Stimulated activated CD4-positive, alpha-beta T cell treated with anti-CD3 and anti-CD28 coated beads, TNF-alpha, amount 100 ng/mL, for 4 hours (primary cell): ENCODE measurements at regions not wholly inside any gene's neighbourhood (a gene's known extent, or its start where the extent isn't known, plus 50 kb on each side); places are given as distances from the start of the nearest gene placed in this dataset.
"Not testable (repeated sequence)": the region's sequence is repeated elsewhere in the genome, so short reads cannot be mapped to it uniquely, and the experiment has no call there.

Source experiments
- DNase-seq, 3 experiments: peaks; one replicate each; pipeline ENCODE4 v3.0.0-alpha.2; 2020; ENCODE audit warnings: low read depth in 3 of 3

DNA sequence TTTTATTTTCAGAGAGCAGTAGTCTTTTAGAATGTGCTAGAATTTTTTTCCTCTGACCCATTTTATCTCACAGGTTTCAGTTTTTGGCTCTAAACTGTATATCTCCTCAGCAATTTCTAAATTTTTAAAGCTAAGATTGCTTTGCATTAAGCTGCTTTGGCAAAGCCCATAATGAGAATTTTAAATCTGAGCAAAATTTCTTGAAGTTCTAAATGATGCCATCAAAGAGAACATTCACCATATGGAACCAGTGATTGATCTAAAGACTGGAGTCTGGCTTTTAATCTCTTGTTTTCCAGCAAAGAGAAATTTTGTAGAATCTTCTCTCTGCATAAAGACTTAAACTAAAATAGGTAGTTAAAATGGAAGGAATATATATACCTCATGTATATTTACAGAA, 313.6 kb downstream of the TBC1D32 start:
- DNase-seq, result no peak

DNA sequence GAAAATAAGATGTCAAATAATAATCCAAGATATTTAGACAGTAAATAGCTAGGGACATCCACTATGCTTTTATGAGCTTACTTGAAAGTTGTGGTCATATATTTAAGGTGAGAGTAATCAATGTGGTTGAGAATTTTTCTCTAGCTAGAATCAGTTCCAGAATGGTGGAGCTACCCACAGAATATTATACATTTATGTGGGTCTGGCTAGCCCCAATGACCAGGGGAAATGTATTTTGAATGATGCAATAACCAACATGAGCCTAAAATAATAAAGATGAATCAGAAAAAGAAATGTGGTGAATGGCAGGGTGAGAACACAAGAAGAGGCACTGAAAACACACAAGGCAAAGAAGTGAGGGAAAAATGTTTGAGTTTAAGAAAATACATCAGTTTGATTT, 325.7 kb downstream of the TBC1D32 start:
- no peak for DNase-seq

DNA sequence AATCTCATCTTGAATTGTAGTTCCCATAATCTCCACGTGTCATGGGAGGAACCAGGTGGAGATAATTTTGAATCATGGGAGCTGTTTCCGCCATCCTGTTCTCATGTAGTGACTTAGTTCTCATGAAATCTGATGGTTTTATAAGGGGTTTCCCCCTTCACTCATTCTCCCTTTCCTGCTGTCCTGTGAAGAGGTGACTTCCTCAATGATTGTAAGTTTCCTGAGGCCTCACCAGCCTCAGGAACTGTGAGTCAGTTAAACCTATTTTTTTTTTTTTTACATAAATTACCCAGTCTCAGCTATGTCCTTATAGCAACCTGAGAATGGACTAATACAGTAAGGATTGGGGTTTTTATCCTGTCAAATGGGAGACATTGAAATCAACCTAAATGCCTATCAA, 328.3 kb downstream of the TBC1D32 start:
- no peak for DNase-seq

DNA sequence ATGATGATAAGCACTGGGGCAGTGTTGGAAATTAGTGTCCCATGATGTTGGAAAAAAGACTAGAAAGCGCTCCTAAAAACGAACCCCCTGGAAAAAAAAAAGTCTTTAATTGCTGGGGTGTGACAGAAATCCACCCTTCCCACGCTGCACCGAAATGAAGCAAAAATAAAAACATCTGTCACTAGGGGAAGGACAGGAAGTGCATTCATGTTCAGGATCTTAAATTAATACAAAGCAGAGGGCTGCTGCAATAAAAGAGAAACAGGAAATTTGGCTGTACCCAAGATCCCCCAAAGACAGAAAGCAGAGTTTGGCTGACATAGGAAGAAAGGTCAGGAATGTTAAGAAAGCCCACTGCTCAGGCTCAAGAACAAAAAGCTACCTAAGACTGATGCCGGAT, 333.9 kb downstream of the TBC1D32 start:
- no peak for DNase-seq

DNA sequence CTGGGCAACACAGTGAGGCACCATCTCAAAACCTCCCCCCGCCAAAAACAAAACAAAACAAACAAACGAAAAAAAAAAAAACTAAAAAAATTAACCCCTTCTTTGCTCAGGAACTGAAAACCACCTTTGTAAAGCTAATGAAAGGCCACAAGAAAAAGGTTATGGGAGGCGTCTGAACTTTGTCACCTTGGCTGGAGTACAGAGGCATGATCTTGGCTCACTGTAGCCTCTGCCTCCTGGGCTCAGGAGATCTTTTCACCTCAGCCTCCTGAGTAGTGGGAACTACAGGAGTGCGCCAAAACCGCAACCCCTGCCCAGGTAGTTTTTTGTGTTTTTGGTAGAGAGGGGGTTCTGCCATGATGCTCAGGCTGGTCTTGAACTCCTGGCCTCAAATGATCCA, 337.9 kb downstream of the TBC1D32 start:
- no peak for DNase-seq

DNA sequence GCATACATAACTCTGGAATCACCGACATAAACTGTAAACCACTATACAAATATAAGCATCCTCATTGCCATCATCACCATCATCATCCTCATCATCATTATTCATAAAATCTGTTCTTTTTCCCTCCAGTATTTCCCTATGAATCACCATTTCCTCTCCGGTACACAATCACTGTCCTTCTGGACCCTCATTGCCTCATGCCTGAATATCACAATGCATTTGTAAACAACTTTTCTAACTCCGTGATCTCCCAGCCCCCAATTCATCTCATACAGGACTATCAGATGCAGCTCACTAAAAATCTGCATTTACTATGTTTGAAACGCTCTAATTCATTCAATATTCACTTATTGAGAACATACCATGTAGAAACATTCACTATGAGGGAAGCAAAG, 339.7 kb downstream of the TBC1D32 start:
- no peak for DNase-seq

DNA sequence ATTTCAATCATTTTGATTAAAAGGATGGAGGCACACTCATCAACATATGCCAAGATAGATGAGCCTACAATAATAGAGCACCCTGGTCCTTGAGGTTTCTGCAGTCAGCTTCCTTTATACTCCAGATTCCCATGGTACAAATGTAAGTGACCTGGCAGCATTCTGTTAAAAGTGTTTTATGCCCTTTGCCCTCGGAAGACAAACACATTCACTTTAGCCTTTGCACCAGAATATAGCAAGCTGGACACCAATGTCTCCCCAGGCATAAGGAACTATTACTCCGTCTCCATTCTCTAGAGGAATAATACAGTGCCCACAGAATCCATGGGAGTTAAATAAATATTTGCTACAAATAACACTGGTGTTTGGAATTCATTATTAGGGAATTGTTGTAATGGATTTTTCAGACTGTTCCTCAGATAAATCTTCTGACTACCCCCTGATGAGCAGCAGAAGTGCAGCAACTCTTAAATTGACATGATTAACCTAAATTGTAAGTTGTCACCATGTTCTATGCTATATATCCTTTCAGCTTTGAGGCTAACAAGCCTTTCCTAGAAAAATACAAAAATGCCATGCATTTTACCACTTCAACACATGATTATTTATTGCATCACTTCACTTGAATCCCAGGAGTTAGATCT, 340.2 kb downstream of the TBC1D32 start:
- DNase-seq, result no peak

DNA sequence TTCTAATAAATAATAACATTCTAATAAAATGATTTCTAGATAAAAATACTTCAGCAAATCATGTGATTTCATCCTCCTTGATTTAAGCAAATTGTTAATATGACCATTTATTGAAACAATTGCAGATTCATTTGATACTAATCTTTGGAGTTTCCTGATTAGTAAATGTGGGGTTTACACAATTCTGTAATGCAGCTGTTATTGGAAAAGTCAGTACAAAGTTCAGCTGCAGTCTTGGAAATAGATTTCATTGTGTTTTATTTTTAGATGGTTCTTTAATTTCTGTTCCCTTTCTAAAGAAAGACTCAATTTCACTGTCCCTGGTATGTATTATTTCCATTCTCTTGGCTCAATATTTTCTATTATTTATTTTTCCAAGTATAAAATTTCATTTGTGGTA, 342.0 kb downstream of the TBC1D32 start:
- no peak for DNase-seq

DNA sequence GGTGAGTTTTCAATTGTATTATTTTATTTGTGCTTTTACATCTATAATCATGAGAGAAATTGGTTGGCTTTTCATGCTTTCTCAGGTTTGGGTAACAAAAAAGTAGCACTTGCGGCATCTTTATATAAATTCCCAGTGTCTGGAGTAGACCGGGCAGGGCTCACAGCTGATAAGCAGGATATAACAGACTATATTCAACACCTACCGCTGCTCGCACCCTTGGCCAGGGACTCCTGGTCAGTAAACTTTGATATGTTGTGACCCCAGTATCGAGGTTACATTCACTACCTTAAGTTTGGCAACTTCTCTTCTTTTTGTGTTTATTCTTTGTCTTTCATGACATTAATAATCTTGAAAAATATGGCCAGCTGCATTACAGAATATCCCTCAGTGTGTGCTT, 343.4 kb downstream of the TBC1D32 start:
- no peak for DNase-seq

DNA sequence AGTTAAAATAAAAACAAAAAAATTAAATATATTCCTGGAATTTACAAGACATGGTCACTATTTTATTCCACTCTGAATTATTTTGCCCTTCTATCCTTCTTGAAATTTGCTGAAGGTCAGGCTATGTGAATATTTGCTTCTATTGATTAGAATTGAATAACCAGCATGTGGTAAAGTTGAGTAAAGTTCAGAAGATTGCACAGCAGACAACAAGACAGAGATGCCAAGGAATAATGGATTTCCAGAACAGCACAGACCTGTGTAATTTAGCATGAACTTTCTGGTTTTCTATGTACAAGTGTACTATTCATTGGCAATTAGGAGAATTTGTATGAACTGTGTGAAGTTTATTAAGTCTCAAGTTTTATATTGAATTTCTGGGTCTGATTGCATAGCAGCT, 352.4 kb downstream of the TBC1D32 start:
- DNase-seq, result no peak

DNA sequence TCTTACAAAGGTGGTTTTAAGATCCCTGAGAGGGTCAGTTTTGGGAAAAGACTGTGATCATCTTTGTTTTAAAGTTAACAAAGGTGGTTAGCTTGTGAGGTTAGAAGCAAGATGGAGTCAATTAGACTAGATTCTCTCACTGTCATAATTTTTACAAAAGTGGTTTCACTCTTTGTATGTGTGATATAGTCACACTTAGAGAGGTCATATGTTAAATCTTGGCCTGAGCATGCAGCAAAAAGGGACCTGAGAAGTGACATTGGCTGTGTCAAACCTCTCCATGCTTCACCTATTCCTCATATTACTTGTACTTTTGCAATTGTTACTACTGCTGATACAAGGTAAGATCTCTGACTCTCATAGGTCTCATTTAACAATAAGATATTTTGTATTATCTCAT, 368.0 kb downstream of the TBC1D32 start:
- DNase-seq, result no peak

DNA sequence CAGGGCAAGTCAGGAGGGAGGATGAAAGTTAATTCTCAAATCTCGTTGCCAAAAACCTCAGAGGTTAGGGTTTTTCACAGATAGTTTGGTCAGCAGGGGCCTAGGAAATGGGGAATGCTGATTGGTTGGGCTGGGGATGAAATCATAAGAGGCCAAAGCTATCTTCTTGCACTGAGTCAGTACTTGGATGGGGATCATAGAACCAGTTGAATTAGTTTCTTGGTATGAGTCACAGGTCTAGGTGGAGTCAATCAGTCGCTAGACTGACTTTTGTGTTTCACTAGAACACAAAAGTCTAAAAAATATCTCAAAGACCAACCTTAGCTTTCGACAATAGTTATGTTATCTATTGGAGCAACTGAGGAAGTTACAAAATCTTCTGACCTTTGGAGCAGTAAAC, 368.5 kb downstream of the TBC1D32 start:
- DNase-seq, result no peak

DNA sequence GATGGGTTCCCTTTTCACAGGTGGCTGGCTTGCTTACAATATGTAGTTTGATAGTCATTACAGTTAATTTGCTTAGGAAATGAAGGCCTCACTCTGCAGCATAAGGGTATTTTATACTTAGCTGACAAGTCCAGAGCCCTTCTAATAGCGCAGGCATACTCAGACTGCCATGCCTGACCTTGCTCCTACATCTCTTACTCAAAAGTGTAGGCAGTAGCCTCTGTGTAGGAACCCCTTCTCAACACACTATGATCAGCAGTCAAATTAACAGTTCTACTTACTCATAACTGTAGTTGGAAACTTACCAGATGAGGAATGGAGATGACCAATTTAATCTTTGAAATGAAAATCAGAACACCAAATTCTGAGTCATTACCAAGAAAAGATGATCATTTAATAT, 373.5 kb downstream of the TBC1D32 start:
- DNase-seq, result no peak

DNA sequence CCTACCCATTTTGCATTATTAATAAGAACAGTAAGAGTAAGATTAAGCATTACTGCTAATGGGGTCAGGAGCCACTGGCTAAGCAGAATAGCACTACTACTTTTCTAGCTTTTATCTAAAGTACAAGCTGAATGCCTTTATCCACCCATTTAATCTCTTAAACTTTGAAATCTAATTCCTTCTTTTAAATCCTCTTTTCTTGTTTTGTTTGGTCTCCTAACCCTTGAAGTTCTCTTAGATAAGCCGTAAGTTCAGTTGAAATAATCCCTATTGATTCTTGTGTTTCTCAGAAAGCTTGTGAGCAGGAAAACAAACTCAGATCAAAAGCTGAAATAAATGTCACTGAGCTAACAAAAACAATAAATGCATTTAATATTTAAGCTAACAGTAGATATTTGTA, 380.2 kb downstream of the TBC1D32 start:
- DNase-seq, result no peak

DNA sequence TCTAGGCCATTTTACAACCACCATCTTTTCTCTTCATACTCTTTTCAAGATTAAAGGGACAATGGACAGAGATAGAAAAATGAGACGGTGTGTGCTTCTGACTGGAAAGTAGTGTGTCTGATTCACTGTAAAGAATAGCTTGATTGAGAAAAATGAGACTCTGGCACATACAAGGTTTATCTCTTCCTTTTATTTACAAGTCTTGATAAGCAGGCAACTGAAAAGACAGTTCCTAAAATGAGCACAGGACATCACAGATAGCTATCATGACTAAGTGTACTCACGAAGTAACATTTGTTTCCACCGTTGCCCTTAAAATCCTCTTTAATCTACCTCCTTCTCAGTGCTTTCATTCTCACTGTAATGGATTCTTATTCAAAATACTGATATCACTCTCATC, 383.0 kb downstream of the TBC1D32 start:
- DNase-seq, result no peak

DNA sequence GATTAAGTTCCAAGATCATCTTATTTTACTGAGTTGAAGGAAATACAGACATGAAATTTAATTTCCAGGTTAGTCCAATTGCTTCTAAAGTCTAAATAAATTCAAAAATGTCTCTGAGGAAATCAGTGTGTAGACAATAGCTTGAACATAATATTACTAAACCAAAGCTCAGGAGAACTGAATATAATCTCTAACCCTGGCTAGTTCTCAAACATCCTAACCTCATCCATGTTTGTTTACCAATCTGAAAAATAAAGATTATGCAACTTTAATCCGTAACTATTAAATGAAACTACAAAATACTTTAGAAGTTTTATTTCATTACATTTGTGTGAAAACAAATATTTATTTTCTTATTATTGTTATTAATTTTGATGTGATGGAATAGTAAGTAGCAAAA, 387.2 kb downstream of the TBC1D32 start:
- no peak for DNase-seq

DNA sequence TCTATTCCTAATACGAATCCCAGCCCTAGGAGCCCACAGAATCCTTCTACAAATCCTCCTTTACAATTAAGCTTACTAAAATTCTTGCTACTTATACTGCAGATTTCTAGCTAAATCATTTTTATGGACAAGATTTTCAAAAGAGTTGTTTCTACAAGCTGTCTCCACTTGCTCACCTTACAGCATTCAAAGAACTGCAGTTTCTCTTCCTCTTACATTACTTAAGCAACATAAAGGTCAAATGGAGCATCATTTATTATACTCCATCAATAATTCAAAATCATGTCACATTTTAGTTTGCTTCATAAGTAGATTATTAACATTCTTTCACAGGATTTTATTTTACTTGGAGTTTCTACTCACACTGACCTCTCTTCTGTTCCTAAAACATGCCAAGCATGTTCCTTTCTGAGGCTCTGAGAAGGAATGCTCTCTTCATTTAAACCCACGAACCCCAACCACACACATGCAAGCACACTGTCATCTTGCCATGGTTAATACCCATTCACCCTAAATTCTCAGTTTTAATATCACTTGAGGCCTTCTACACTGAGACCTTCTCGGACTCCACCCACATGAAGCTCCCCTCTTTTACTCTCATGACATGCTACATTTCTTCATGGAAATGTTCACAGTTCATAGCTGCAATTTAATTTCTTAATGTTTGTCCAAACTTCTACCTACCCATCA, 388.2 kb downstream of the TBC1D32 start:
- no peak for DNase-seq

DNA sequence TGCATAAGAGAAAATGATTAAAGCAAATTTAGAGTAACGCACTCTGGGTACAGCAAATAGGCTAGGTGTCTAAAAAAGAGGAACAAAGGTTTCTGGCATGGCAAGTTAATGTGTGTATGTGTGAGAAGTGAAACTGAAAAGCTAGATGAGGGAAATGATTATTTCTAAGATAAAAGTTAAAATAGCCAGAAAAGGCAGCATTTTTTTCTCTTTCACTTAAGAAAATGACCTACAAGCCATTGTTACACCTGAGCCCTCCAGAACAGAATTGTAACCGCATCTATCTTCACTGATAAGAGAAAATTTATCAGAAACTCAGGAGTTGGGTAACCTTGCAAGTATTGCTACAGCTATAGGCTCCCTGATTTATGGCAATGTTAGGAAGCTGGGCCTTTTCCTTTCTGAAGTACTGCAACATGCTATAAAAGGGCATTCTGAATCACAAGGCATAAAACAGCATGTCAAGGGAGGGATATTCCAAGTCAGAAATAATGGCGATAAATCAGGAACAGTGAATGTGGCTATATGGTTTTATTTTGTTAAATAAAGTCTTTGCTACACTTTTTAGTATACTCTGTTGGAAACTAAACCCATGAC, 395.3 kb downstream of the TBC1D32 start:
- no peak for DNase-seq

DNA sequence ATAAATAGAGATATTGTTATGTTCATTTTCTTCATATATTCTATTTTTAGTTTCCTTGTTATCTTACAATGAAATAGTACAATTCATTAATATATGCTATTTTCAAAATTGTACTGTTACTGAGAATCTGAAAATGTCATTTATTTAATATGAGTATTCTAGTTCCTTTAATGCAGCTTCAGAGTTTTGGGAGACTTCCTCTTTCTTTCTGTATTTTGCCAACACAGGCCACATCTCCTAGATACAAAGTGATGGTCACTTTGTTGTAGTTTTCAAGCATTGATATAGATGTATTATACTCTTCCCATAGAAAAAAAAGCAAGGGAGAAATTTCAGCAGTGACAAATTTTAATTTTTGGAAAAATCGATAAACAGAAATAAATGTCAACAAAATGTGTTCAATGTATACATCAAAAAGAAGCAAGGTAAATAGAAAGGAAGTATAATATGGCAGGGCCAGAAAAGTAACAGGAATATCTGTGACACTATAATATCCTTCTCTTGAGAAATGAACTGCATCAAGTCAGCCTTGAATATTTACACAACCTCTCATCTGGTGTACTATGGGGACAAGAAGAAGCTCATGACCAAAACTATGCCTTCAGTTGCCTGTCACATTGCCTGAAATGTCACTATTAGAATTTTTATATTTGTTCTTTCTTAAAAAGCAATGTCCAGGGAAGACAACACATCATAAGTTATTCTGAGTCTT, 396.0 kb downstream of the TBC1D32 start:
- DNase-seq, result no peak

DNA sequence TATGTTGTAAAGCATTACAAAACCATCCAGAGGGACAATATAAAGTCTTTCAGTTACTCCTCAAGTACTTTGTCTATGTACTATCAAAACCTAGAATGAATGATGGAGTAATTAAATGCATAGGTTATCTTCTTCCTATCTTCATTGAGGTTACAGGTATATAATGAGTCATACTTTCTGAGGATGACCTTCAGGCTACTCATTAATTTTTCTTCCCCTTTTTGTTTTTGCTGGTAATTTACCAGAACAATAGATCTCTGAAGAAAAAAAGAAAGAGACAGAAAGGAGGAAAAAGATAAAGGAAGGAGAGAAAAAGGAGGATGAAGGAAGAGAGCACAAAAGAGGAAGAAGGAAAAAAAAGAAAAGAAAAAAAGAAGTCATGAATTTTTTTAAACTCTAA, 398.4 kb downstream of the TBC1D32 start:
- DNase-seq, result no peak

DNA sequence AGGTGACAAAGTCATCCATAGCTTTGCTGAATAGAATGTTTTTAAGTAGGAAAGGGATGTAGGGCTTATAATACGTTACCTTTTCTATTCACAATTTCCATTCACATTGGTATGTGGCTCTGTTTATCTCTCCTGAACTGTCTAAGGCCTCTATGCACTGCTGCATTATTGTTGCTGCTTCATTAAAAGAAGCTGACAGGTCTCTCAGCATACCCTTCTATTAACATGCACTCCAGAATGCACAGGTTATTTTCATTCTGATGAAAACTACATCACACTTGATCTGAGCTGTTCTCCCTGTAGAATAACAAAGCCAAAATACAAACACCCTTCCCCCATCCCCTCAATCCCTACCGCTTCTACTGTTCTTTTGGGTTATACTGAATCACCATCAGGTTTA, 399.3 kb downstream of the TBC1D32 start:
- no peak for DNase-seq

DNA sequence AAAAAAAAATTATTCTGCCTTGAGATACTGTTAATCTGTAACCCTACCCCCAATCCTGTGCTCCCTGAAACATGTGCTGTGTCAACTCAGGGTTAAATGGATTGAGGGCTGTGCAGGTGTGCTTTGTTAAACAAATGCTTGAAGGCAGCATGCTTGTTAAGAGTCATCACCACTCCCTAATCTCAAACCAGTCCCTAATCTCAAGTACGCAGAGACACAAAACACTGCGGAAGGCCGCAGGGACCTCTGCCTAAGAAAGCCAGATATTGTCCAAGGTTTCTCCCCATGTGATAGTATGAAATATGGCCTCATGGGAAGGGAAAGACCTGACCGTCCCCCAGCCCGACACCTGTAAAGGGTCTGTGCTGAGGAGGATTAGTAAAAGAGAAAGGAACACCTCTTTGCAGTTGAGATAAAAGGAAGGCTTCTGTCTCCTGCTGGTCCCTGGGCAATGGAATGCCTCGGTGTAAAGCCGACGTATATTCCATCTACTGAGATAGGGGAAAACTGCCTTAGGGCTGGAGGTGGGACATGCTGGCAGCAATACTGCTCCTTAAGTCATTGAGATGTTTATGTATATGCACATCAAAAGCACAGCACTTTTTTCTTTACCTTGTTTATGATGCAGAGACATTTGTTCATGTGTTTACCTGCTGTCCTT, 402.6 kb downstream of the TBC1D32 start:
- not testable (repeated sequence) for DNase-seq
